Lung (tissue), 11 donors: ENCODE measurements at regions not wholly inside any gene's neighbourhood (a gene's known extent, or its start where the extent isn't known, plus 50 kb on each side); places are given as distances from the start of the nearest gene placed in this dataset.

Experiments
- ATAC-seq: fragments of 200-7000 bp; cut with Tn5 transposase; one replicate; pipeline ENCODE4 v1.9.1; 2020; ENCODE audit warnings: moderate number of reproducible peaks; ENCODE audit not compliant: insufficient read depth, low FRiP score
- DNase-seq, 3 donors: peaks; one replicate each; pipeline ENCODE4 v3.0.0-alpha.2; 2013 to 2017
- H3K27ac ChIP-seq, 2 donors: one replicate each; pipeline ENCODE4 v1.5.1; 2013; ENCODE audit warnings: mild to moderate bottlenecking in 2 of 2, moderate library complexity in 2 of 2, control low read depth in 1 of 2, inconsistent platforms in 1 of 2, low read depth in 1 of 2, low read length in 1 of 2
- H3K27me3 ChIP-seq, 3 donors: one replicate each; pipeline ENCODE4 v1.5.1; 2013; ENCODE audit warnings: low read length in 2 of 3; ENCODE audit not compliant: control insufficient read depth in 3 of 3, insufficient read depth in 3 of 3
- H3K36me3 ChIP-seq, 4 donors: one replicate each; pipeline ENCODE4 v1.5.1; 2013; ENCODE audit warnings: low read length in 4 of 4, mild to moderate bottlenecking in 1 of 4, moderate library complexity in 1 of 4; ENCODE audit not compliant: control insufficient read depth in 4 of 4, insufficient read depth in 4 of 4
- H3K4me1 ChIP-seq, 5 donors: one replicate each; pipeline ENCODE4 v1.5.1; 2013; ENCODE audit warnings: low read length in 5 of 5, mild to moderate bottlenecking in 2 of 5, moderate library complexity in 1 of 5; ENCODE audit not compliant: control insufficient read depth in 5 of 5, insufficient read depth in 5 of 5
- H3K4me3 ChIP-seq: one replicate; pipeline ENCODE4 v1.5.1; 2013; ENCODE audit warnings: mild to moderate bottlenecking, control low read depth, moderate library complexity
- H3K9ac ChIP-seq, 2 donors: one replicate each; pipeline ENCODE4 v1.5.1; 2013; ENCODE audit warnings: low read length in 2 of 2, control low read depth in 1 of 2; ENCODE audit not compliant: insufficient read depth in 1 of 2
- H3K9me3 ChIP-seq, 4 donors: one replicate each; pipeline ENCODE4 v1.5.1; 2013; ENCODE audit warnings: low read length in 3 of 4, mild to moderate bottlenecking in 1 of 4, moderate library complexity in 1 of 4; ENCODE audit not compliant: control insufficient read depth in 4 of 4, insufficient read depth in 3 of 4
- CTCF ChIP-seq: IDR thresholded peaks from 2 replicates; pipeline ENCODE4 v1.5.1; 2012; ENCODE audit warnings: mild to moderate bottlenecking; ENCODE audit errors: control extremely low read depth, extremely low read depth
- WGBS, 2 donors: extraction: QIAGEN DNeasy Blood & Tissue Kit; methylation state at CpG; one replicate each; pipeline ENCODE4 v1.1.7; 2013; 5-methylcytosine and 5-hydroxymethylcytosine counted together
- donor health status: control.
- donor health status: control.
- donor health status: Bipolar disorder and iron deficiency.
- donor health status: healthy.
- donor health status: DM: yes; HTN: yes; CAD: no.

- no peak overlapping the region for H3K9ac ChIP-seq
- no peaks in the 10 kb centered on the region for H3K36me3 ChIP-seq
- peaks cover 0 to 31% (median 13%) of the 10 kb centered on the region in 5 donors for H3K4me1 ChIP-seq
- no peaks in the 10 kb centered on the region for H3K9me3 ChIP-seq
- DNase-seq = no peak
- no peaks in the 10 kb centered on the region for H3K27me3 ChIP-seq
- WGBS, 2 donors = 85 to 89% methylated on average over 12 of the region's 12 CpGs
- no peak overlapping the region for H3K4me3 ChIP-seq
- no peak for TF ChIP-seq CTCF
- H3K27ac ChIP-seq = no peak overlapping the region
- ATAC-seq = no peak
These were observed 125.7 kb upstream of the AFDN start for GRCh38 chr6:167701010-167701409.

- Histone ChIP-seq H3K4me1 (peaks cover 0 to 26% (median 13%) of the 10 kb centered on the region in 5 donors), H3K9ac (no peak overlapping the region), H3K36me3 (no peaks in the 10 kb centered on the region), H3K9me3 (no peaks in the 10 kb centered on the region), H3K27ac (no peak overlapping the region), H3K27me3 (no peaks in the 10 kb centered on the region), H3K4me3 (no peak overlapping the region)
- TF ChIP-seq CTCF = no peak
- DNase-seq (no peak), ATAC-seq (no peak)
- WGBS, 2 donors = 79 to 88% methylated on average over 8 of the region's 8 CpGs
These were observed 124.4 kb upstream of the AFDN start for GRCh38 chr6:167702241-167702827.

- H3K36me3 ChIP-seq = no peaks in the 10 kb centered on the region
- H3K4me1 ChIP-seq = peaks cover 0 to 23% (median 15%) of the 10 kb centered on the region in 5 donors
- H3K9ac ChIP-seq = no peak overlapping the region
- no peaks in the 10 kb centered on the region for H3K9me3 ChIP-seq
- H3K4me3 ChIP-seq = no peak overlapping the region
- 89 to 92% methylated on average over 10 of the region's 10 CpGs for WGBS, 2 donors
- no peak for TF ChIP-seq CTCF
- no peaks in the 10 kb centered on the region for H3K27me3 ChIP-seq
- no peak for ATAC-seq
- H3K27ac ChIP-seq = no peak overlapping the region
- no peak for DNase-seq
These were observed 123.4 kb upstream of the AFDN start for GRCh38 chr6:167703347-167703746.

GRCh38 chr6:167703781-167704180 is 122.9 kb upstream of the AFDN start:
- no peak for TF ChIP-seq CTCF
- no peaks in the 10 kb centered on the region for H3K9me3 ChIP-seq
- H3K27ac ChIP-seq = no peak overlapping the region
- no peaks in the 10 kb centered on the region for H3K27me3 ChIP-seq
- no peak overlapping the region for H3K9ac ChIP-seq
- no peak overlapping the region for H3K4me3 ChIP-seq
- DNase-seq (no peak), ATAC-seq (no peak)
- H3K4me1 ChIP-seq = peaks cover 0 to 23% (median 11%) of the 10 kb centered on the region in 5 donors
- WGBS, 2 donors = 91 to 95% methylated on average over 7 to 10 of the region's 10 CpGs
- H3K36me3 ChIP-seq = no peaks in the 10 kb centered on the region
